MCF 10A (cell line): ENCODE measurements at regions not wholly inside any gene's neighbourhood (a gene's known extent, or its start where the extent isn't known, plus 50 kb on each side); places are given as distances from the start of the nearest gene placed in this dataset.

ENCODE experiments used
- BruUV-seq: library from RNA; stranded (reverse); fragments of 400-500 nt; replicated peaks from 2 replicates; lab custom pipeline; 2021; lab: Mats Ljungman, UMichigan
- CTCF ChIA-PET: fragments of 300-600 bp; sonication (Branson Sonifier 250); formaldehyde crosslinking; extraction: SDS; loops from one replicate; lab custom pipeline; 2021; ENCODE audit warnings: antibody characterized with exemption, inconsistent platforms; lab: Yijun Ruan, JAX
- POLR2A ChIA-PET: fragments of 300-600, 350-650 bp; sonication (Branson Sonifier 250); formaldehyde crosslinking; extraction: SDS; loops from one replicate; lab custom pipeline; 2020; ENCODE audit warnings: antibody characterized with exemption, inconsistent platforms; lab: Yijun Ruan, JAX
- DNase-seq: peaks from one replicate; pipeline ENCODE4 v3.0.0-alpha.2; 2018; ENCODE audit not compliant: unreplicated experiment
- H3K27ac Mint-ChIP-seq: one replicate; pipeline ENCODE4 v1.8.0; 2022; ENCODE audit warnings: mild to moderate bottlenecking, low read depth, mixed read lengths; ENCODE audit not compliant: unreplicated experiment
- H3K27me3 Mint-ChIP-seq: one replicate; pipeline ENCODE4 v1.8.0; 2022; ENCODE audit warnings: mixed read lengths; ENCODE audit not compliant: insufficient read depth, unreplicated experiment
- H3K36me3 Mint-ChIP-seq: one replicate; pipeline ENCODE4 v1.8.0; 2022; ENCODE audit warnings: mild to moderate bottlenecking, moderate library complexity, mixed read lengths; ENCODE audit not compliant: insufficient read depth, unreplicated experiment
- H3K4me1 Mint-ChIP-seq: one replicate; pipeline ENCODE4 v1.8.0; 2022; ENCODE audit warnings: mixed read lengths; ENCODE audit not compliant: insufficient read depth, unreplicated experiment
- H3K4me3 Mint-ChIP-seq: one replicate; pipeline ENCODE4 v1.8.0; 2022; ENCODE audit warnings: mild to moderate bottlenecking, moderate library complexity, mixed read lengths; ENCODE audit not compliant: unreplicated experiment
- H3K9me3 Mint-ChIP-seq: one replicate; pipeline ENCODE4 v1.8.0; 2022; ENCODE audit warnings: mixed read lengths; ENCODE audit not compliant: unreplicated experiment
- intact Hi-C: fragments of 100-400 bp; cut with micrococcal nuclease; formaldehyde crosslinking; loops from 2 replicates; pipeline ENCODE4 v1.14.1; 2022
- TF ChIP-seq, protein P1 (sequence below): fragments of 200-600 bp; IDR thresholded peaks from one replicate; pipeline ENCODE4 v1.8.0; 2022; ENCODE audit warnings: antibody characterized with exemption, mild to moderate bottlenecking; ENCODE audit not compliant: unreplicated experiment

- Mint-ChIP-seq H3K4me3 (no peak overlapping the region), H3K9me3 (peaks cover 18% of the 10 kb centered on the region), H3K4me1 (no peaks in the 10 kb centered on the region), H3K27ac (no peak overlapping the region), H3K36me3 (no peaks in the 10 kb centered on the region), H3K27me3 (no peaks in the 10 kb centered on the region)
- no peak for DNase-seq
- POLR2A ChIA-PET: no interaction called here
- CTCF ChIA-PET: no interaction called here
- TF ChIP-seq, protein P1, sequence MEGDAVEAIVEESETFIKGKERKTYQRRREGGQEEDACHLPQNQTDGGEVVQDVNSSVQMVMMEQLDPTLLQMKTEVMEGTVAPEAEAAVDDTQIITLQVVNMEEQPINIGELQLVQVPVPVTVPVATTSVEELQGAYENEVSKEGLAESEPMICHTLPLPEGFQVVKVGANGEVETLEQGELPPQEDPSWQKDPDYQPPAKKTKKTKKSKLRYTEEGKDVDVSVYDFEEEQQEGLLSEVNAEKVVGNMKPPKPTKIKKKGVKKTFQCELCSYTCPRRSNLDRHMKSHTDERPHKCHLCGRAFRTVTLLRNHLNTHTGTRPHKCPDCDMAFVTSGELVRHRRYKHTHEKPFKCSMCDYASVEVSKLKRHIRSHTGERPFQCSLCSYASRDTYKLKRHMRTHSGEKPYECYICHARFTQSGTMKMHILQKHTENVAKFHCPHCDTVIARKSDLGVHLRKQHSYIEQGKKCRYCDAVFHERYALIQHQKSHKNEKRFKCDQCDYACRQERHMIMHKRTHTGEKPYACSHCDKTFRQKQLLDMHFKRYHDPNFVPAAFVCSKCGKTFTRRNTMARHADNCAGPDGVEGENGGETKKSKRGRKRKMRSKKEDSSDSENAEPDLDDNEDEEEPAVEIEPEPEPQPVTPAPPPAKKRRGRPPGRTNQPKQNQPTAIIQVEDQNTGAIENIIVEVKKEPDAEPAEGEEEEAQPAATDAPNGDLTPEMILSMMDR: no peak
- intact Hi-C loops: no loop called here
- BruUV-seq: no TSS peak
Observed at GRCh38 chr13:65762012-65762411, 1468.1 kb downstream of the PCDH9 start.

- POLR2A ChIA-PET: no interaction called here
- intact Hi-C loops: no loop called here
- H3K27me3 Mint-ChIP-seq: no peaks in the 10 kb centered on the region
Observed at GRCh38 chr13:65756071-65756671, 1474.0 kb downstream of the PCDH9 start.

GRCh38 chr13:65748227-65748626 lies 1481.9 kb downstream of the PCDH9 start:
- ChIA-PET CTCF (no interaction called here), POLR2A (no interaction called here)
- Mint-ChIP-seq H3K27me3 (no peaks in the 10 kb centered on the region), H3K36me3 (no peaks in the 10 kb centered on the region), H3K9me3 (peaks cover 5% of the 10 kb centered on the region), H3K4me3 (no peak overlapping the region), H3K4me1 (no peaks in the 10 kb centered on the region), H3K27ac (no peak overlapping the region)
- no TSS peak for BruUV-seq
- intact Hi-C loops: no loop called here
- TF ChIP-seq, protein P1: no peak
- no peak for DNase-seq

More at GRCh38 chr13:65756071-65756671, 1474.0 kb downstream of the PCDH9 start:
- BruUV-seq: no TSS peak
- Mint-ChIP-seq H3K27ac (no peak overlapping the region), H3K9me3 (peaks cover 25% of the 10 kb centered on the region), H3K4me3 (no peak overlapping the region), H3K36me3 (no peaks in the 10 kb centered on the region), H3K4me1 (no peaks in the 10 kb centered on the region)
- TF ChIP-seq, protein P1: no peak
- no peak for DNase-seq
- CTCF ChIA-PET: no interaction called here

- CTCF ChIA-PET: no interaction called here
- H3K9me3 Mint-ChIP-seq: peaks cover 5% of the 10 kb centered on the region
- BruUV-seq: no TSS peak
- POLR2A ChIA-PET: no interaction called here
- H3K4me3 Mint-ChIP-seq: no peak overlapping the region
- H3K4me1 Mint-ChIP-seq: no peaks in the 10 kb centered on the region
- no peak overlapping the region for H3K27ac Mint-ChIP-seq
- H3K27me3 Mint-ChIP-seq: no peaks in the 10 kb centered on the region
- intact Hi-C loops: no loop called here
- H3K36me3 Mint-ChIP-seq: no peaks in the 10 kb centered on the region
- no peak for DNase-seq
- TF ChIP-seq, protein P1: no peak
Observed at GRCh38 chr13:65746406-65746921, 1483.7 kb downstream of the PCDH9 start.
